Spleen (tissue), 11 donors: ENCODE measurements at regions not wholly inside any gene's neighbourhood (a gene's known extent, or its start where the extent isn't known, plus 50 kb on each side); places are given as distances from the start of the nearest gene placed in this dataset.

Source experiments
- DNase-seq: peaks from one replicate; pipeline ENCODE4 v3.0.0-alpha.2; 2020
- H3K27ac ChIP-seq, 8 donors: fragments of 200-600 bp; sonication (generic) in 7 of 8; 1 replicate in 4 of 8; 2 replicates in 4 of 8; pipeline versions ENCODE4 v1.5.0 to v1.8.0; 2016 to 2021; ENCODE audit warnings: inconsistent platforms in 4 of 8, mild to moderate bottlenecking in 4 of 8, moderate library complexity in 1 of 8
- H3K27me3 ChIP-seq, 7 donors: fragments of 200-600 bp; sonication (generic) in 6 of 7; replicated peaks in 1 of 7; 1 replicate in 4 of 7; 2 replicates in 3 of 7; pipeline versions ENCODE4 v1.5.0 to v1.8.0; 2016 to 2021; ENCODE audit warnings: inconsistent platforms in 3 of 7, mild to moderate bottlenecking in 1 of 7
- H3K36me3 ChIP-seq, 6 donors: fragments of 200-600 bp; sonication (generic) in 5 of 6; 1 replicate in 4 of 6; 2 replicates in 2 of 6; pipeline versions ENCODE4 v1.5.0 to v1.8.0; 2016 to 2021; ENCODE audit warnings: inconsistent platforms in 2 of 6
- H3K4me1 ChIP-seq, 6 donors: fragments of 200-600 bp; sonication (generic) in 5 of 6; 1 replicate in 3 of 6; 2 replicates in 3 of 6; pipeline versions ENCODE4 v1.5.0 to v1.8.0; 2016 to 2021; ENCODE audit warnings: inconsistent platforms in 3 of 6
- H3K4me3 ChIP-seq, 8 donors: fragments of 200-600 bp; sonication (generic) in 7 of 8; 1 replicate in 4 of 8; 2 replicates in 4 of 8; pipeline versions ENCODE4 v1.5.0 to v1.8.0; 2016 to 2021; ENCODE audit warnings: inconsistent platforms in 4 of 8, mild to moderate bottlenecking in 4 of 8, moderate library complexity in 2 of 8
- H3K9me3 ChIP-seq, 8 donors: fragments of 200-600 bp; sonication (generic) in 7 of 8; 1 replicate in 4 of 8; 2 replicates in 4 of 8; pipeline versions ENCODE4 v1.5.0 to v1.8.0; 2016 to 2021; ENCODE audit warnings: inconsistent platforms in 4 of 8
- CTCF ChIP-seq, 11 experiments: fragments of 200-600 bp in 7 of 11; fragments of 450-650 bp in 4 of 11; sonication (generic) in 4 of 11; IDR thresholded peaks in 8 of 11; conservative IDR thresholded peaks in 3 of 11; 1 replicate in 7 of 11; 2 replicates in 4 of 11; pipeline versions ENCODE4 v1.4.0 to v1.8.0; 2016 to 2021; ENCODE audit warnings: antibody characterized with exemption in 11 of 11, inconsistent platforms in 4 of 11, mild to moderate bottlenecking in 1 of 11
- POLR2A ChIP-seq, 3 donors: fragments of 450-650 bp; IDR thresholded peaks; one replicate each; pipeline ENCODE4 v1.5.1; 2017; ENCODE audit warnings: antibody characterized with exemption in 3 of 3, mild to moderate bottlenecking in 1 of 3
- POLR2AphosphoS5 ChIP-seq, 3 donors: sonication (generic); formaldehyde crosslinking; IDR thresholded peaks; one replicate each; pipeline ENCODE4 v1.5.1; 2017; ENCODE audit warnings: antibody characterized with exemption in 3 of 3
- WGBS, 5 donors: extraction: QIAGEN DNeasy Blood & Tissue Kit in 3 of 5; methylation state at CpG; one replicate each; pipeline versions ENCODE4 v1.1.5 to v1.1.7; 2013 to 2018; 5-methylcytosine and 5-hydroxymethylcytosine counted together
- intact Hi-C: fragments of 100-400 bp; cut with DNase I; formaldehyde crosslinking; loops from one replicate; pipeline ENCODE4 v1.15.0; 2023; ENCODE audit warnings: low total_unique reads
- donor health status: healthy with polysubstance abuse.
- donor health status: DM: no; HTN: no; CAD: no; lungs with moderate emphysema.
- donor health status: DM: no; HTN: no; CAD: no.
- donor health status: Bipolar disorder and iron deficiency.
- donor health status: healthy.
- donor health status: DM: no; HTN: no; CAD: no.
- donor health status: DM: yes; HTN: yes; CAD: no.

GRCh38 chr5:105638437-105638836, 2032.3 kb downstream of the EFNA5 start:
- DNase-seq: no peak
- peaks cover 0 to 19% (median 7%) of the 10 kb centered on the region in 8 donors for H3K9me3 ChIP-seq
- no peaks in the 10 kb centered on the region for H3K36me3 ChIP-seq
- no peaks in the 10 kb centered on the region for H3K4me1 ChIP-seq
- no peak for TF ChIP-seq POLR2AphosphoS5 (IDR thresholded peaks at IDR 0.05)
- TF ChIP-seq CTCF (IDR thresholded peaks at IDR 0.05 in 8 of 11, conservative IDR thresholded peaks at IDR 0.05 in 3 of 11): no peak
- no peak for TF ChIP-seq POLR2A (IDR thresholded peaks at IDR 0.05)
- 85 to 95% (median 91%) methylated on average over 2 of the region's 2 CpGs for WGBS, 5 donors
- H3K27ac ChIP-seq: no peak overlapping the region
- no peaks in the 10 kb centered on the region for H3K27me3 ChIP-seq
- no peak overlapping the region for H3K4me3 ChIP-seq
- intact Hi-C loops: no loop called here

GRCh38 chr5:105632043-105632442, 2038.7 kb downstream of the EFNA5 start:
- Histone ChIP-seq H3K9me3 (peaks cover 0 to 9% (median 0%) of the 10 kb centered on the region in 8 donors), H3K4me1 (no peaks in the 10 kb centered on the region), H3K36me3 (no peaks in the 10 kb centered on the region), H3K4me3 (no peak overlapping the region), H3K27me3 (no peaks in the 10 kb centered on the region), H3K27ac (no peak overlapping the region)
- WGBS, 5 donors: 77 to 88% (median 83%) methylated on average over 2 of the region's 2 CpGs
- intact Hi-C loops: no loop called here
- TF ChIP-seq CTCF (IDR thresholded peaks at IDR 0.05 in 8 of 11, conservative IDR thresholded peaks at IDR 0.05 in 3 of 11): no peak
- TF ChIP-seq POLR2AphosphoS5 (IDR thresholded peaks at IDR 0.05): no peak
- TF ChIP-seq POLR2A (IDR thresholded peaks at IDR 0.05): no peak
- DNase-seq: no peak

- TF ChIP-seq CTCF (IDR thresholded peaks at IDR 0.05 in 8 of 11, conservative IDR thresholded peaks at IDR 0.05 in 3 of 11) (no peak), POLR2AphosphoS5 (IDR thresholded peaks at IDR 0.05) (no peak), POLR2A (IDR thresholded peaks at IDR 0.05) (no peak)
- no peak overlapping the region for H3K4me3 ChIP-seq
- H3K9me3 ChIP-seq: peaks cover 0 to 7% (median 0%) of the 10 kb centered on the region in 8 donors
- no peaks in the 10 kb centered on the region for H3K27me3 ChIP-seq
- H3K36me3 ChIP-seq: no peaks in the 10 kb centered on the region
- intact Hi-C loops: no loop called here
- H3K27ac ChIP-seq: no peak overlapping the region
- 64 to 81% (median 69%) methylated on average over 3 of the region's 3 CpGs for WGBS, 5 donors
- no peaks in the 10 kb centered on the region for H3K4me1 ChIP-seq
- DNase-seq: no peak
These were observed 2039.9 kb downstream of the EFNA5 start for GRCh38 chr5:105630803-105631202.

GRCh38 chr5:105619725-105620124, 2051.0 kb downstream of the EFNA5 start:
- Histone ChIP-seq H3K4me1 (no peaks in the 10 kb centered on the region), H3K4me3 (no peak overlapping the region), H3K9me3 (peaks cover 0 to 3% (median 0%) of the 10 kb centered on the region in 8 donors), H3K27me3 (no peaks in the 10 kb centered on the region), H3K27ac (no peak overlapping the region), H3K36me3 (no peaks in the 10 kb centered on the region)
- DNase-seq: no peak
- WGBS, 5 donors: 69 to 95% (median 89%) methylated on average over 3 of the region's 3 CpGs
- intact Hi-C loops: no loop called here
- TF ChIP-seq POLR2A (IDR thresholded peaks at IDR 0.05) (no peak), CTCF (IDR thresholded peaks at IDR 0.05 in 8 of 11, conservative IDR thresholded peaks at IDR 0.05 in 3 of 11) (no peak), POLR2AphosphoS5 (IDR thresholded peaks at IDR 0.05) (no peak)
